Endothelial cell of umbilical vein (primary cell): ENCODE measurements at regions not wholly inside any gene's neighbourhood (a gene's known extent, or its start where the extent isn't known, plus 50 kb on each side); places are given as distances from the start of the nearest gene placed in this dataset.

Source experiments
- BruUV-seq: library from RNA; stranded (reverse); fragments of 400-500 nt; replicated peaks from 2 replicates; lab custom pipeline; 2021; lab: Mats Ljungman, UMichigan
- CTCF ChIA-PET: fragments of 300-600, 350-600 bp; sonication (Branson Sonifier 250); formaldehyde crosslinking; loops from one replicate; lab custom pipeline; 2021; ENCODE audit warnings: antibody characterized with exemption, inconsistent platforms; lab: Charles Lee
- POLR2A ChIA-PET: fragments of 300-600, 350-600 bp; sonication (Branson Sonifier 250); formaldehyde crosslinking; loops from one replicate; lab custom pipeline; 2021; ENCODE audit warnings: antibody characterized with exemption, inconsistent platforms; lab: Charles Lee
- DNase-seq: peaks from one replicate; pipeline ENCODE4 v3.0.0-alpha.2; 2011; ENCODE audit warnings: low read depth, low spot score
- FAIRE-seq: peaks from 2 replicates; lab custom pipeline; 2011; peaks lifted over from hg19 to GRCh38; lab: Jason Lieb, UNC
- H2AFZ ChIP-seq: 2 replicates; pipeline ENCODE4 v1.6.0; 2012; ENCODE audit warnings: low read depth, low read length, control low read depth, inconsistent platforms
- H3K27ac ChIP-seq: 2 replicates; pipeline ENCODE4 v1.5.1; 2011; ENCODE audit warnings: low read depth, mild to moderate bottlenecking, control low read depth, low read length, moderate library complexity; ENCODE audit not compliant: insufficient read depth
- H3K27me3 ChIP-seq, 2 experiments: 2 replicates each; pipeline versions ENCODE4 v1.6.0 to v1.6.1; 2011; ENCODE audit warnings: low read length in 2 of 2, mixed read lengths in 1 of 2; ENCODE audit not compliant: control insufficient read depth in 2 of 2, insufficient read depth in 2 of 2
- H3K36me3 ChIP-seq, 2 experiments: 2 replicates in 1 of 2; 3 replicates in 1 of 2; pipeline ENCODE4 v1.5.1; 2011; ENCODE audit warnings: low read length in 2 of 2, mild to moderate bottlenecking in 1 of 2, moderate library complexity in 1 of 2; ENCODE audit not compliant: control insufficient read depth in 2 of 2, insufficient read depth in 2 of 2; ENCODE audit errors: extremely low read depth in 1 of 2
- H3K4me1 ChIP-seq: 3 replicates; pipeline ENCODE4 v1.5.1; 2011; ENCODE audit warnings: mild to moderate bottlenecking, low read length; ENCODE audit not compliant: control insufficient read depth, insufficient read depth; ENCODE audit errors: extremely low read depth
- H3K4me2 ChIP-seq: 2 replicates; pipeline ENCODE4 v1.6.1; 2011; ENCODE audit warnings: low read length, control low read depth, mixed read lengths; ENCODE audit not compliant: insufficient read depth
- H3K4me3 ChIP-seq, 3 experiments: fragments of 200-600 bp in 1 of 3; sonication (generic), shearing (Covaris generic) in 1 of 3; replicated peaks in 1 of 3; 2 replicates each; pipeline ENCODE4 v1.5.1; 2011 to 2016; ENCODE audit warnings: control low read depth in 3 of 3, low read length in 3 of 3, mild to moderate bottlenecking in 2 of 3, inconsistent platforms in 1 of 3, low read depth in 1 of 3, moderate library complexity in 1 of 3; ENCODE audit not compliant: insufficient read depth in 1 of 3
- H3K79me2 ChIP-seq: 2 replicates; pipeline ENCODE4 v1.6.0; 2012; ENCODE audit warnings: low read length, inconsistent platforms; ENCODE audit not compliant: control insufficient read depth, insufficient read depth
- H3K9ac ChIP-seq: replicated peaks from 2 replicates; pipeline ENCODE3; 2011; ENCODE audit warnings: low read length, control low read depth; ENCODE audit not compliant: insufficient read depth; ENCODE audit errors: extremely low read depth
- H3K9me1 ChIP-seq: replicated peaks from 3 replicates; pipeline ENCODE4 v1.6.0; 2011; ENCODE audit warnings: mild to moderate bottlenecking, low read length; ENCODE audit not compliant: control insufficient read depth, insufficient read depth; ENCODE audit errors: extremely low read depth
- H3K9me3 ChIP-seq: replicated peaks from 2 replicates; pipeline ENCODE4 v1.5.1; 2012; ENCODE audit warnings: low read length, inconsistent platforms; ENCODE audit not compliant: control insufficient read depth, insufficient read depth
- H4K20me1 ChIP-seq: replicated peaks from 2 replicates; pipeline ENCODE3; 2011; ENCODE audit warnings: mild to moderate bottlenecking, low read length; ENCODE audit not compliant: control insufficient read depth, insufficient read depth; ENCODE audit errors: extremely low read depth
- CTCF ChIP-seq, 2 donors: IDR thresholded peaks; 1 replicate in 1 of 2; 2 replicates in 1 of 2; pipeline ENCODE4 v1.5.1; 2011; ENCODE audit warnings: low read length in 2 of 2, mild to moderate bottlenecking in 2 of 2, moderate library complexity in 2 of 2, control low read depth in 1 of 2, inconsistent platforms in 1 of 2, low read depth in 1 of 2; ENCODE audit not compliant: insufficient read depth in 1 of 2; ENCODE audit errors: extremely low read depth in 1 of 2
- EZH2 ChIP-seq: IDR thresholded peaks from 2 replicates; pipeline ENCODE4 v1.6.1; 2012; ENCODE audit warnings: borderline replicate concordance, low read depth, mild to moderate bottlenecking, moderate library complexity, low read length, inconsistent platforms; ENCODE audit not compliant: severe bottlenecking
- FOS ChIP-seq: IDR thresholded peaks from 2 replicates; pipeline ENCODE4 v1.6.1; 2011; ENCODE audit warnings: mild to moderate bottlenecking, low read length, moderate library complexity, borderline replicate concordance; ENCODE audit not compliant: insufficient read depth
- GATA2 ChIP-seq: IDR thresholded peaks from 2 replicates; pipeline ENCODE4 v1.7.0; 2011; ENCODE audit warnings: low read depth, mild to moderate bottlenecking, moderate library complexity, mixed read lengths, low read length; ENCODE audit not compliant: insufficient read length, insufficient read depth
- JUN ChIP-seq: IDR thresholded peaks from 2 replicates; pipeline ENCODE4 v1.6.1; 2011; ENCODE audit warnings: borderline replicate concordance, low read depth; ENCODE audit not compliant: insufficient read length, insufficient read depth
- MAX ChIP-seq: IDR thresholded peaks from 2 replicates; pipeline ENCODE4 v1.6.1; 2011; ENCODE audit not compliant: insufficient read depth, insufficient read length
- MYC ChIP-seq: IDR thresholded peaks from one replicate; pipeline ENCODE4 v1.6.1; 2011; ENCODE audit warnings: mild to moderate bottlenecking, low read depth, low read length
- POLR2A ChIP-seq: IDR thresholded peaks from 2 replicates; pipeline ENCODE4 v1.6.1; 2012; ENCODE audit warnings: low read depth, mild to moderate bottlenecking, control low read depth, low read length
- POLR2AphosphoS5 ChIP-seq: IDR thresholded peaks from 2 replicates; pipeline ENCODE4 v1.6.1; 2012; ENCODE audit warnings: low read depth, mild to moderate bottlenecking, control low read depth, low read length, moderate library complexity; ENCODE audit not compliant: insufficient read depth
- dilution Hi-C: fragments of 300-500 bp; cut with MboI; formaldehyde crosslinking; loops from one replicate; pipeline ENCODE4 v1.15.0; 2019; ENCODE audit warnings: low sequenced_read_pairs; ENCODE audit not compliant: extremely low pct_ligation_motif_present
- intact Hi-C: fragments of 100-400 bp; cut with micrococcal nuclease; formaldehyde crosslinking; loops from one replicate; pipeline ENCODE4 v1.10.0; 2022

GRCh38 chr16:54458923-54459322, 172.3 kb upstream of the IRX3 start:
- POLR2A ChIA-PET = no interaction called here
- no peak overlapping the region for H3K9ac ChIP-seq
- H3K9me1 ChIP-seq = no peaks in the 10 kb centered on the region
- no peaks in the 10 kb centered on the region for H3K27me3 ChIP-seq
- no peaks in the 10 kb centered on the region for H4K20me1 ChIP-seq
- DNase-seq (no peak), FAIRE-seq (no peak)
- no peaks in the 10 kb centered on the region for H3K79me2 ChIP-seq
- no peaks in the 10 kb centered on the region for H3K4me1 ChIP-seq
- TF ChIP-seq MAX (no peak), POLR2A (no peak), EZH2 (no peak), CTCF (IDR thresholded peaks at IDR 0.05; ENCODE audit: extremely low read depth in 1 of 2, insufficient read depth in 1 of 2, low read depth in 1 of 2, low read length in 2 of 2) (no peak), GATA2 (no peak), MYC (no peak), JUN (no peak), POLR2AphosphoS5 (no peak), FOS (no peak)
- CTCF ChIA-PET = no interaction called here
- H3K27ac ChIP-seq = no peak overlapping the region
- intact Hi-C loops (no loop called here), dilution Hi-C loops (no loop called here)
- H3K9me3 ChIP-seq = no peaks in the 10 kb centered on the region
- no peak overlapping the region for H3K4me2 ChIP-seq
- no peak overlapping the region for H2AFZ ChIP-seq
- H3K4me3 ChIP-seq = no peak overlapping the region
- BruUV-seq = no TSS peak
- no peaks in the 10 kb centered on the region for H3K36me3 ChIP-seq
